Prostate gland (tissue), 2 donors: ENCODE measurements at regions not wholly inside any gene's neighbourhood (a gene's known extent, or its start where the extent isn't known, plus 50 kb on each side); places are given as distances from the start of the nearest gene placed in this dataset.

Experiments used
- CTCF ChIP-seq, 4 experiments: fragments of 200-600 bp in 2 of 4; fragments of 450-650 bp in 2 of 4; sonication (generic) in 2 of 4; IDR thresholded peaks; 1 replicate in 3 of 4; 2 replicates in 1 of 4; pipeline ENCODE4 v1.5.1; 2016 to 2019; ENCODE audit warnings: antibody characterized with exemption in 4 of 4, mild to moderate bottlenecking in 2 of 4, moderate library complexity in 2 of 4
- POLR2A ChIP-seq: fragments of 450-650 bp; IDR thresholded peaks from one replicate; pipeline ENCODE4 v1.6.1; 2016; ENCODE audit warnings: antibody characterized with exemption, mild to moderate bottlenecking
- POLR2AphosphoS5 ChIP-seq: sonication (generic); formaldehyde crosslinking; IDR thresholded peaks from one replicate; pipeline ENCODE4 v1.6.1; 2017; ENCODE audit warnings: antibody characterized with exemption

GRCh38 chr22:48838376-48838775 lies 989.3 kb downstream of the BRD1 start:
- TF ChIP-seq POLR2A (no peak), CTCF (IDR thresholded peaks at IDR 0.05) (no peak), POLR2AphosphoS5 (no peak)
